Epithelial cell of esophagus (primary cell): ENCODE measurements at regions not wholly inside any gene's neighbourhood (a gene's known extent, or its start where the extent isn't known, plus 50 kb on each side); places are given as distances from the start of the nearest gene placed in this dataset.

Source experiments
- DNase-seq: peaks from one replicate; pipeline ENCODE4 v3.0.0; 2010; ENCODE audit warnings: low read depth
- H3K4me3 ChIP-seq: 2 replicates; pipeline ENCODE4 v1.5.1; 2011; ENCODE audit warnings: mild to moderate bottlenecking, low read length, control low read depth
- TF ChIP-seq, protein P1 (sequence below): IDR thresholded peaks from 2 replicates; pipeline ENCODE4 v1.5.1; 2011; ENCODE audit warnings: low read depth, mild to moderate bottlenecking, low read length, control low read depth, inconsistent platforms; ENCODE audit not compliant: insufficient read depth; ENCODE audit errors: missing control alignments

DNA sequence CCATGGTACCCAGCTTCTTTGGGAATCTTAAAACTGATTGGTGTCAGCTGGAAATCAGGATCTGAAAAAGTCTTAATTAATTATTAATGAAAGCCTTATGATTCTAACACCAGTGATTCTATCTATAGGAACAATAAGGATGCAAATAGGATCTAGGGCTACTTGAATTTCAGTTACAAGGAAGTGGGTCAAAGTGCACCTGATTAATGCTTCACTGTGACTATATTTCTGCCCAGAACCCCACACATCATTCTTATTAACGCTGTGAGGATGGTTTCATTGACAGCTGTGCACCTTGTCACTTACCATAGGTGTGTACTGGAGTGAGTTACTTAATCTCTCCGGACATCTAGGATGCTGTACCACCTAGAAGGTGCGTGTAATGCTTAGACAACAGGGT lies 99.8 kb upstream of the ETV3 start:
- no peak overlapping the region for H3K4me3 ChIP-seq
- DNase-seq: no peak
- TF ChIP-seq, protein P1, sequence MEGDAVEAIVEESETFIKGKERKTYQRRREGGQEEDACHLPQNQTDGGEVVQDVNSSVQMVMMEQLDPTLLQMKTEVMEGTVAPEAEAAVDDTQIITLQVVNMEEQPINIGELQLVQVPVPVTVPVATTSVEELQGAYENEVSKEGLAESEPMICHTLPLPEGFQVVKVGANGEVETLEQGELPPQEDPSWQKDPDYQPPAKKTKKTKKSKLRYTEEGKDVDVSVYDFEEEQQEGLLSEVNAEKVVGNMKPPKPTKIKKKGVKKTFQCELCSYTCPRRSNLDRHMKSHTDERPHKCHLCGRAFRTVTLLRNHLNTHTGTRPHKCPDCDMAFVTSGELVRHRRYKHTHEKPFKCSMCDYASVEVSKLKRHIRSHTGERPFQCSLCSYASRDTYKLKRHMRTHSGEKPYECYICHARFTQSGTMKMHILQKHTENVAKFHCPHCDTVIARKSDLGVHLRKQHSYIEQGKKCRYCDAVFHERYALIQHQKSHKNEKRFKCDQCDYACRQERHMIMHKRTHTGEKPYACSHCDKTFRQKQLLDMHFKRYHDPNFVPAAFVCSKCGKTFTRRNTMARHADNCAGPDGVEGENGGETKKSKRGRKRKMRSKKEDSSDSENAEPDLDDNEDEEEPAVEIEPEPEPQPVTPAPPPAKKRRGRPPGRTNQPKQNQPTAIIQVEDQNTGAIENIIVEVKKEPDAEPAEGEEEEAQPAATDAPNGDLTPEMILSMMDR: no peak

DNA sequence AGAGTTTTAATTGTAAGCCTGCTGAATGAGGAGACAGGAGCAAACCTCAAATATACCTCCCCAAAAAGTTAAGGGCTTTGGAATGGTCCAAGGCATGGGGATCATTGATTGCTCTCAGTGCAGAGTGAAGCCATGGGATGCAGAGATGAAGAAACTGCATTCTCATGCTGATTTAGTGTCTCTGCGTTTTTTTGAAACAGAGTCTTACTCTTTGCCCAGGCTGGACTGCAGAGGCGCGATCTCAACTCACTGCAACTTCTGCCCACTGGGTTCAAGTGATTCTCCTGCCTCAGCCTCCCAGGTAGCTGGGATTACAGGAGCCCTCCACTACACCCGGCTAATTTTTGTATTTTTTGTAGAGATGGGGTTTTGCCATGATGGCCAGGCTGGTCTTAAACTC lies 99.3 kb upstream of the ETV3 start:
- TF ChIP-seq, protein P1: no peak
- no peak for DNase-seq
- no peak overlapping the region for H3K4me3 ChIP-seq

GRCh38 chr1:157236072-157236471 lies 97.9 kb upstream of the ETV3 start:
- no peak overlapping the region for H3K4me3 ChIP-seq
- TF ChIP-seq, protein P1: no peak
- no peak for DNase-seq

- no peak for DNase-seq
- TF ChIP-seq, protein P1: no peak
- no peak overlapping the region for H3K4me3 ChIP-seq
These were observed 97.1 kb upstream of the ETV3 start for GRCh38 chr1:157235307-157235706.

GRCh38 chr1:157234705-157235273 lies 96.6 kb upstream of the ETV3 start:
- peak; percentile 5 for DNase-seq
- TF ChIP-seq, protein P1: no peak
- H3K4me3 ChIP-seq: no peak overlapping the region

DNA sequence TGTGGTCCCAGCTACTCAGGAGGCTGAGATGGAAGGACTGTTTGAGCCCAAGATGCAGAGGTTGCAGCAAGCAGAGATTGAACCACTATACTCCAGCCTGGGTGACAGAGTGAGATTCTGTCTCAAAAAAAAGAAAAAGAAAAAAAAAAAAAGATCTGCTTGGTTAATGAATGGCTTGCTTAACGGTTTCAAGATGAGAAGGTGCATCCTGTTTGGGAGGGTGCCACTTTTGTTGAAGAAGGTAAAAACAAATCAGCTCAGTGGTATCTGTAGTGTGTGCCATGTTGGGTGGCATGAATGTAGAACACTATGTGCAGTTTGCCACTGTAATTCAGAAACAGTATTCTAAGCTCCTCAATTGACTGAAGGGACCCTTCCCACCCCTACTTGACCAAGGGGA lies 94.9 kb upstream of the ETV3 start:
- TF ChIP-seq, protein P1: no peak
- DNase-seq: no peak

DNA sequence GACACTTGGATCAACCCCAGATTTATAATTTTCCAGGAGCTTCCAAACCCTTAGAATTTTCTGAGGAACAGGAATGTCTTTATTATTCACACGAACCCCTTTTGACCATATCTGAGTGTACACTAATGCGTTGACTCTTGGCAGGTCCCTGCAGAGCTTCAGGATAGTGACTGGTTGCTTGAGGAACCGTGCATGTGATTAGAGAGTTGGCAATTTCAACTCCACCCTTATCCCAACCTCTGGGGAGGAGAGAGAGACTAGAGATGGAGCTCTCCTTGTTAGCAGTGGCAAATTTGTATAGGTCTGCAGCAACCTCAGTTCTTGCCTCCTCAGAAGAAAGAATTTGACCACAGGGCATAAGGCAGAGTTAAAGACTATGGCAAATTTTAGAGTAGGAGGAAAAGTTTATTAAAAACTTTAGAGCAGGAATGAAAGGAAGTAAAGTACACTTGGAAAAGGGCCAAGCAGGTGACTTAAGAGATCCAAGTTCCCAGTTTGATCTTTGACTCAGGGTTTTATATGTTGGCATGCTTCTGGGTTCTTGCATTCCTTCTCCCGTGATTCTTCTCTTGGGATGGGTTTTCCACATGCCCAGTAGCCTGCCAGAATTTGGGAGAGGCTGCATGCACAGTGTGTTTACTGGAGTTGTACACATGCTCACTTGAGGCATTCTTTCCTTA lies 93.8 kb upstream of the ETV3 start:
- TF ChIP-seq, protein P1: no peak
- no peak overlapping the region for H3K4me3 ChIP-seq
- DNase-seq: no peak

More for the DNA sequence above, 94.9 kb upstream of the ETV3 start:
- H3K4me3 ChIP-seq: no peak overlapping the region
